H7 (cell line): ENCODE measurements at regions not wholly inside any gene's neighbourhood (a gene's known extent, or its start where the extent isn't known, plus 50 kb on each side); places are given as distances from the start of the nearest gene placed in this dataset.

Experiments used
- DNase-seq: peaks from one replicate; pipeline ENCODE4 v3.0.0; 2012
- H3K27me3 ChIP-seq: 2 replicates; pipeline ENCODE4 v1.6.0; 2011; ENCODE audit warnings: mild to moderate bottlenecking, low read length; ENCODE audit not compliant: control insufficient read depth, insufficient read depth
- H3K36me3 ChIP-seq: replicated peaks from 2 replicates; pipeline ENCODE4 v1.5.1; 2011; ENCODE audit warnings: low read length; ENCODE audit not compliant: control insufficient read depth, insufficient read depth
- H3K4me3 ChIP-seq: 2 replicates; pipeline ENCODE4 v1.5.1; 2011; ENCODE audit warnings: low read depth, mild to moderate bottlenecking, control low read depth, low read length, moderate library complexity; ENCODE audit not compliant: insufficient read depth

DNA sequence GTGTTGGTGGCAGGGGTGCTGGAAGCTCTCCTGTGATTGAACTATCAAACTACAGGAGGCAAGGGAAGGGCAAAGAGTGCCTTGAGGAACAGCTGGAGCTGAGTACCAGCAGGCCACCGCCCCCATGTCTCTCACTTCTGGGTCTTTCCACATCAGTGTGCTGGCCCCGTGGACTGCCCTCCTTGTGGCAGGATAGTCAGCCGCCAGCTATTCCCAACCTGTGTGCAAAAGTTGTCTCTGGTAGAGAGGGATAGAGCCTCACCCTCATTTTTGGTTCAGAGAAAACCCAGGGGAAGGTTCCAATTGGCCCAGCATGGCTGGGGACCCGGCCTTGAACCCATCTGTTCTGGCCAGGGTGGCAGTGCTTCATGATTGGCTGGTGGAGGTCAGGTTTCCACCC lies 211.8 kb downstream of the IRF8 start:
- Histone ChIP-seq H3K27me3 (no peaks in the 10 kb centered on the region), H3K36me3 (no peaks in the 10 kb centered on the region), H3K4me3 (no peak overlapping the region)
- DNase-seq = no peak

DNA sequence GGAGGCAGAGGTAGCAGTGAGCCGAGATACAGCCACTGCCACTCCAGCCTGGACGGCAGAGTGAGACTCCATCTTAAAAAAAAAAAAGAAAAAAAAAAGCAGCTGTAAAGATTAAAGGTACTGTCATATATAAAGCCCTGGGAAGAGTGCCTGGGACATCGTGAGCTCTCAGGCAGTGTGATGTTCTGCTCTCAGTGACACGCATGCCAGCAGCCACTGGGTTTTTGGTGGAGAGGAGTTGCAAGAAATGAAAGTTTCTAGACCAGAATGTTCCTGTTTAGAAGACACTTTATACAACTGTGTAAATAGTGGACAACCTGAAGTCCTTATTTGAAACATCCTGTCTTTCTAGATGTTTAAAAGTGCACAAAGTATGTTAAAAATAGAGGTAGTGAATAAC lies 213.2 kb downstream of the IRF8 start:
- Histone ChIP-seq H3K4me3 (no peak overlapping the region), H3K27me3 (no peaks in the 10 kb centered on the region), H3K36me3 (no peaks in the 10 kb centered on the region)
- no peak for DNase-seq

DNA sequence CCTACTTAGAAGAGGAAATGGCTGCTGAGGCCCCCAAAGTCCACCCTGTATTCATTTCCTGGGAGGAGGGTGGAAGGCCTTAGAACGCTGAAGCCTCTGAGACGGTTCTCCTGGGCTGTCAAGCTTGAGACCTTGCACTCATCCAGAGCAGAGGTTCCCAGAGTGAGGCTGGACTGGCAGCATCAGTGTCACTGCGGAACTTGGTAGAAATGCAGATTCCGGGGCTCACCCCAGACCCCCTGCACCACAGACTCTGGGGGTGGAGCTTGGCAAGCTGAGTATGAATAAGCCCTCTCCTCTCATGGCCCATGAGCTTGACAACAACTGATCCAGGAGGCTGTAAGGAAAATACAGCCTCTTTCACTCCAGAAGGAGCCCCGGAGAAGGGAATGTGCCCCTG lies 218.3 kb downstream of the IRF8 start:
- H3K36me3 ChIP-seq = no peaks in the 10 kb centered on the region
- H3K4me3 ChIP-seq = no peak overlapping the region
- peak; percentile 5 for DNase-seq
- peaks cover under 1% of the 10 kb centered on the region; the same call in 1 of the 2 replicates for H3K27me3 ChIP-seq

DNA sequence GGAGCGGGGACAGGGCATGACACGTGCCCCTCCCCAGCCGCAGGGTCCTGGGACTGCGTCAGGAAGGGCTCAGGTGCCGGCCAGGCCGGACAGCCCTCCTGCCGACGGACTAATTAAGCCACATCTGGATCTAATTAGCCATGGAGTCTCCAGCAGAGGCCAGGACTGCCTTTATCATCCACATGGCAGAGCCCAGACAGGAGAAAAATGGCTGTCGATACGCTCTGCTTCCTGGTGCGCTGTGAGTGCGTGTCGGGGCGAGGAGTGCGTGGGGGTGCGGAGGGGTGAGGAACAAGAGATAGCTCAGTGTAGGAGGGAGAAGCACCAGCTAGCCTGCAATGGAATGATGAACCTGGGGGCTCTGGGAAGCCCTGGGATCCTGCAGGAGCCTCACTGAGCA lies 218.8 kb downstream of the IRF8 start:
- DNase-seq = peak; percentile 24
- H3K36me3 ChIP-seq = no peaks in the 10 kb centered on the region
- H3K27me3 ChIP-seq = peaks cover 1% of the 10 kb centered on the region; the same call in 1 of the 2 replicates
- no peak overlapping the region for H3K4me3 ChIP-seq

DNA sequence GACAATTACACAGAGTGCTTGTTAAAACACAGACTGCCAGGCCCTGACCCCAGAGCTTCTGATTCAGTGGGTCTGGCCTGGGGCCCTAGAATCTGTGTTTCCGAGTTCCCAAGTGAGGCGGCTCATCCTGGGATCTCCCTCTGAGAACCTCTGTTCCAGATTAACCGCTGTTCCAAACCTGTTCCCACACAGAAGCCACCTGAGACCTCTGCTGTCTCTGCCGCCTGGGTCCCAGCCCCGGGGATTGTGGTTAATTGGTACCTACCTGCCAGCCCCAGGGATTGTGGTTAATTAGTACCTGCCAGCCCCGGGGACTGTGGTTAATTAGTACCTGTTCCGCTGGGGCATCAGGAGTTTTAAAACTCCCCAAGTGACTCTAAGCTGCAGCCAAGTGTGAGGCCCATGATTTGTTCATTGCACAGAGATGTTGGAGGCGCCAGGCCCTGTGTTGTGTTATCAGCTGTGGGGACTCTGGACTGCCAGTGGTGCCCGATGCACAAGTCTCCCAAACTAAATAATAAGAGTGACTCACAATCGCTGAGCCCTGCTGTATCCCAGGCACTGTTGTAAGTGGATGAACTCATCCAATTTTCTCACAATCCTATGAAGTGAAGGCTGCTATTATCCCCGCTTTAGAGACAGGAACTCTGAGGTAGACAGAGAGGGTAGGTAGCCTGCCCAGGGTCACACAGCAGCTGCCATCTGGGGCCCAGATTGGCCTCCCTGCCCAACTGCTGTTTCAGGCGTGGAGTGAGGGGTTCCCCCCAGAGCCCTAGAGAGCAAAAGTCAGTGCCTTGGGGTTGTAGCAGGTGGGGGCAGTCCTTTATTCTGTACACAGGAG lies 219.7 kb downstream of the IRF8 start:
- Histone ChIP-seq H3K4me3 (no peak overlapping the region), H3K36me3 (no peaks in the 10 kb centered on the region), H3K27me3 (peaks cover 1% of the 10 kb centered on the region; the same call in 1 of the 2 replicates)
- DNase-seq = peak; percentile 13

DNA sequence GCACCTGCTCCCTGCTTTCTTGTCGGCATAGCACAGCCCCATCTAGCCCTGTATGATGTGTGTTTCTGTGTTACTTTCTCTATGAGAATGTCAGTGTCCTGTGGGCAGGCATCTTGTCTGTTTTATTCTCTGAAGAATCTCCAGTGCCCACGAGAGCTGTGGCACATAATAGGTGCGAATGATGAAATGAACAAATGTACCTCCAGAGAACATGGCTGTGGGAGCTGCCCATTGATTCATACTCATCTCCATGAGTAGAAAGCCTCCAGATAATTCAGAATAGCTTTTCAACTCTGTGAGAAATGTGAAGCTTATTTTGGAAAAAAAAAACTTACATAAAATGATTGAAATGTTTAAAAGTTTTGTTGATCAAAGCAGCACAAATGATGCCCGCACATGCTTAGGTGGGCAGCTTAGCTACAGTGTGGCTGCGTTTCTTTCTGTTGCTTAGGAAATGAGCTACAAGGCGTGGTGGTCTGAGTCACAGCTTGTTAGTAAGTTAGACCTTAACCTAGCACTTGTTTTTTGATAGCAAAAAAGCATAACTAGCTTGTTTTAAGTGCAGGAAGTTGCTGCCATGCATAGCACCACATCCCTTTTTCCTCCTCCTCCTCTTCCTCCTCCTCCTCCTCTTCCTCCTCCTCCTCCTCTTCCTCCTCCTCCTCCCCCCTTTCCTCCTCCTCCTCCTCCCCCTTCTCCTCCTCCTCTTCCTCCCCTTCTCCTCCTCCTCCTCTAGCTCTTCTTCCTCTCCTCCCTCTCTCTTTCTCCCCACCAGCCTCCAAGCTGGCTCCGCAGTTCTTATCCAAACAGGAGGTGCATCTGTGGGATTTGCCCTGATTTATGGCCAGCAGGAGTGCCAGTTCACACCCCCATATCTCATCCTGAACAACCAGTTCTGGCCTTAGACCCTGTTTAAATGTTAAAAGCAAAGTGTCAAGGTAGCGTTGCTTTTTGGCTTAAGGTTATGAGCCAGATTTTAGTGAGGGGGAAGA lies 221.5 kb downstream of the IRF8 start:
- DNase-seq = peak; percentile 14
- Histone ChIP-seq H3K36me3 (no peaks in the 10 kb centered on the region), H3K27me3 (peaks cover 1% of the 10 kb centered on the region; the same call in 1 of the 2 replicates), H3K4me3 (no peak overlapping the region)

DNA sequence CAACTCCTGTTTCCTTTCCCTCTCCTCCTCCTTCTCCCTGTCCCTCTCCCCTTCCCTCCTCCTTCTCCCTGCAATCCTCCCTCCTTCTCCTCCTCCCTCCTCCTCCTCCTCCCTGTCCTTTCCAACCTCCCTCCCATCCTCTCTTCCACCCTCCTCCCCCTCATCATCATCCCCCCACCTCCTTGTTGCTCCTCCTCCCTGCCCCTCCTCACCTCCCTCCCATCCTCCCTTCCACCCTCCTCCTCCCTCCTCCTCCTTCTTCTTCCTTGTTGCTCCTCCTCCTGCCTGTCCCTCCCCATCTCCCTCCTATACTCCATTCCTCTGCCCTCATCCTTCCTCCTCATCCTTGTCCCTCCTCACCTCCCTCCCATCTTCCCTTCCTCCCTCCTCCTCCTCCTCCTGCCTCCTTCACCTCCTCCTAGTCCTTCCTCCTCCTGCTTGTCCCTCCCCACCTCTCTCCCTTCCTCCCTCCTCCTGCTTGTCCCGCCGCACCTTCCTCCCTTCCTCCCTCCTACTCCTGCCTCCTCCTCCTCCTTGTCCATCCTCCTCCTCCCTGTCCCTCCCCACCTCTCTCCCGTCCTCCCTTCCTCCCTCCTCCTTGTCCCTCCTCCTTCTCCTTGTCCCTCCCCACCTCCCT lies 222.5 kb downstream of the IRF8 start:
- Histone ChIP-seq H3K36me3 (no peaks in the 10 kb centered on the region), H3K4me3 (no peak overlapping the region), H3K27me3 (peaks cover 1% of the 10 kb centered on the region; the same call in 1 of the 2 replicates)
- peak; percentile 6 for DNase-seq

DNA sequence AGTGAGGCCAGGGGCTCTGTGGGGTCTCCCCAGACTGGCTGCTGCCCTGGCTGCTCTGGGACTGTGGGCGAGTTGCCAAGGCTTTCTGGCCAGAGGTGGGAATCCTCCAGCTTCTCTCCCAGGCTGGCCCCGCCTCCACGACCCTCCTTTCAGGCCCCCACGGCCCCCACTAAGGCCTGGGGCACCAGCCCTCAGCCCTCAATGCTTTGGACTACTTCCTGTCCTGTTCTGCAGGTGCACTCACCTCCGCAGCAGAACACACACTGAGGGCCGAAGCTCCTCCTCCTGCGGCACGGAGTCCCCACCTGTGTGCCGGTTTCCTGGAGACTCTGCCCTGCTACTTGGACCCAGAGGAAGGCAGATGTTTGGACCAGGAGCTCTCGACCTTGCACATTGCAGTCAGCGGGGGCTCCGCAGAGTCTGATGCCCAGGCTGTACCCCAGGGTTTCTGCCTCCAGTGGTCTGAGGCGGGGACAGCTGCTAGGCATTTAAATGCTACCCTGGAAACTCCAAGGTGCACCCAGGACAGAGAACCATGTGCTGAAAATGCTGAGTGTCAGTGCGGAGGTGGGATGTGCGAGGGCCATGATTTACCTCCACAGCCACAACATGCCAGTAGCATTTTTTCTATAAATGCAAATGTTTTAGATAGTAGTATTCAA lies 223.8 kb downstream of the IRF8 start:
- no peak overlapping the region for H3K4me3 ChIP-seq
- no peaks in the 10 kb centered on the region for H3K36me3 ChIP-seq
- peaks cover 1% of the 10 kb centered on the region; the same call in 1 of the 2 replicates for H3K27me3 ChIP-seq
- peak; percentile 72 for DNase-seq

DNA sequence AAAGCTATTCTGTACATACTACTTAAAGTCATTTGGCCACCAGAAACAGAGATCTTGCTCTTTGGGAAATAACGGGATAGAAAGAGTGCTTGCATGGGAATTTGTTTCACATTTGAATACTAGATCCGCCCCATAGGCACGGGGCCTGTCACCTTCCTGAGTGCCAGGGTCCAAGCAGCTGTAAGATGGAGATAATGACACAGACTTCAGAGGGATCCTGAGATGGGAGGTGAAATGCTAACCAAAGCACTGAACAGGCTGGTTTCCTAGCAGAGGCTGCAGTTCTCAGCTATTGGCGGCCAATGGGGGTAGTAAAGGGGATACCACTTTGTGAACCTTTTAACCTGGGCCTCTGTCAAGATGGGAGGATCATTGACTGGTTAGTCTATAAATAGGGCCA lies 225.4 kb downstream of the IRF8 start:
- Histone ChIP-seq H3K27me3 (peaks cover 1% of the 10 kb centered on the region; the same call in 1 of the 2 replicates), H3K36me3 (no peaks in the 10 kb centered on the region), H3K4me3 (no peak overlapping the region)
- DNase-seq = no peak

DNA sequence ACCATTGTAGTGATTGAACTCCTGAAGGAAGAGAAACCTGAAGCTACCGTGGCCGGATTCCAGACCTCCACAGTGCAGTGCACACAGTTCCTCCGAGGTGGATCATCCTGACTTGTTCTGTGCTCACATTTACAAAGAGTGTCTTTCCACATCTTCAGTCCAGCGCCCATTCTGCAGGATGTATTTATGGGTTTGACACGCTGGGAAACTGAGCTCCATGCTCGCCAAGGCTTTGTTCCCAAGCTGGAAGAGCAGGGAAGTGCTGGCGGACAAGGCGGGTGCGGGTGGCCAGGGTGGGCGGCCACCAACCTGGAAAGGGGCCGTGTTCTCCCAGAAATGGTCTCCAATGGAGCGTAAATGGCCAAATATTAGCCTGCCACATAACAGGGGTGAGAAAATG lies 227.9 kb downstream of the IRF8 start:
- Histone ChIP-seq H3K36me3 (no peaks in the 10 kb centered on the region), H3K27me3 (peaks cover 1% of the 10 kb centered on the region; the same call in 1 of the 2 replicates), H3K4me3 (no peak overlapping the region)
- DNase-seq = peak; percentile 12

DNA sequence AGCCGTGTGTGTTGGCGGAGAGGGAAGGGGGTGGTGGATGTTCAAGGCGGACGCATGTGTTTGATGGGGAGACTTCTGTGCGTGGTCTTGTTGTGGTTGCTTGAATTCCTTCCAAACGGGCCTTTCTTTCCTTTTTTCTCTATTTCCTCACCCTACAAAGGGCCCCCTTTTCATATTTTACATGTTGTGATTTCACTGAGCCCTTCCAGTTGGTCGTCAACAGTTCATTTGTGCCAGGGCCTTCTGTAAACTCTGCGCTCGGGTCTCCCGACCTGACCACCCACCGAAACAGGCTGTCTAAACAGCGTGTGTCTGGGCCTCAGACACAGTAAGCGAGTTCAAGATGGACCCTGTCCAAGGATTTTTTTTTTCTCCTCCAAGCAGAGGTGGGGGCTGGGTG lies 228.4 kb downstream of the IRF8 start:
- no peak overlapping the region for H3K4me3 ChIP-seq
- H3K36me3 ChIP-seq = no peaks in the 10 kb centered on the region
- no peaks in the 10 kb centered on the region; the same call in 1 of the 2 replicates for H3K27me3 ChIP-seq
- DNase-seq = peak; percentile 9

DNA sequence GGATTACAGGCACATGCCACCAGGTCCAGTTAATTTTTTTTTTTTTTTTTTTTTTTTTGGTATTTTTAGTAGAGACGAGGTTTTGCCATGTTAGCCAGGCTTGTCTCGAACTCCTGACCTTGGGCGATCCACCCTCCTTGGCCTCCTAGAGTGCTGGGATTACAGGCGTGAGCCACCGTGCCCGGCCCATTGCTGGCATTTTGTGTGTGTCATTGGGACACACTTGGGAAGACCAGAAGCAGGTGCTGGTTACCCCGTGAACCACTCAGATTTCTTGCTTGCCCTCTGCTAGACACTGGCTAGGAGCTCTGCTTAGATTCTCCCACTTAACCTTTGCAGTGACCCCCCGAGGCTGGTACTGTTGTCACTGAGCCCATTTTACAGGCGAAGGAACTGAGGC lies 229.3 kb downstream of the IRF8 start:
- H3K4me3 ChIP-seq = no peak overlapping the region
- no peak for DNase-seq
- no peaks in the 10 kb centered on the region for H3K27me3 ChIP-seq
- no peaks in the 10 kb centered on the region for H3K36me3 ChIP-seq

DNA sequence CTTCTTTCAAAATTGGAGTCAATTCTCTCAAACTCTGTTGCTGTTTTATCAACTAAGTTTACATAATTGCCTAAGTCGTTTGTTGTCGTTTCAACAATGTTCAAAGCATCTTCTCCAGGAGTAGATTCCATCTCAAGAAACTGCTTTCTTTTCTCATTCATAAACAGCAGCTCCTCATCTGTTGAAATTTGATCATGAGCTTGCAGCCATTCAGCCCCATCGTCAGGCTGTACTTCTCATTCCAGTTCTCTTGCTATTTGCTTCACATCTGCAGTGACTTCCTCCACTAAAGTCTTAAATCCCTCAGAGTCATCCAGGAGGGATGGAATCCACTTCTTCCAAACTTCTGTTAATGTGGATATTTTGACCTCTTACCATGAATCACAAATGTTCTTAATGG lies 230.6 kb downstream of the IRF8 start:
- no peak overlapping the region for H3K4me3 ChIP-seq
- no peaks in the 10 kb centered on the region for H3K27me3 ChIP-seq
- H3K36me3 ChIP-seq = no peaks in the 10 kb centered on the region
- DNase-seq = no peak

DNA sequence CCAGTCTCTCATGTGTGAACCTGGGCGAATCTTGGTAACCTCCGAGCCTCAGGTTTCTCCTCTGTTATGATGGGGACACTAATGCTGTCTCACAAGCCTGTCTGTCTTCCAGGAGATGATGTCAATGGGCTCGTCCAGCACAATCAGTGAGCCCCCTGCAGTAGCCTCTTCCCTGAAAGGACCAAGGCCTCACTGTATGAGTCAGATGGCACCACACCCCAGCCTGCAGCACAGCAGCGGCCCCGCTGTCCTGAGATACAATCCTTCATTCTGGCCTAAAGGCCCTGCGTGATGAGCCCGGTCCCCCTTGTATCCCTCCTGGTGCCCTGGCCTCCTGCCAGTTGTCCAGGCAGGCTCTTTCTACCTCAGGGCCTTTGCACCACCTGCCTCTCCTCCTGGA lies 234.4 kb downstream of the IRF8 start:
- DNase-seq = no peak
- Histone ChIP-seq H3K27me3 (no peaks in the 10 kb centered on the region), H3K36me3 (no peaks in the 10 kb centered on the region), H3K4me3 (no peak overlapping the region)
